GM21786 (cell line): ENCODE measurements at regions not wholly inside any gene's neighbourhood (a gene's known extent, or its start where the extent isn't known, plus 50 kb on each side); places are given as distances from the start of the nearest gene placed in this dataset.
"Not testable (repeated sequence)": the region's sequence is repeated elsewhere in the genome, so short reads cannot be mapped to it uniquely, and the experiment has no call there.

Source experiments
- ATAC-seq: cut with Tn5 transposase; IDR thresholded peaks from one replicate; pipeline ENCODE4 v1.9.1; 2021; ENCODE audit not compliant: unreplicated experiment

DNA sequence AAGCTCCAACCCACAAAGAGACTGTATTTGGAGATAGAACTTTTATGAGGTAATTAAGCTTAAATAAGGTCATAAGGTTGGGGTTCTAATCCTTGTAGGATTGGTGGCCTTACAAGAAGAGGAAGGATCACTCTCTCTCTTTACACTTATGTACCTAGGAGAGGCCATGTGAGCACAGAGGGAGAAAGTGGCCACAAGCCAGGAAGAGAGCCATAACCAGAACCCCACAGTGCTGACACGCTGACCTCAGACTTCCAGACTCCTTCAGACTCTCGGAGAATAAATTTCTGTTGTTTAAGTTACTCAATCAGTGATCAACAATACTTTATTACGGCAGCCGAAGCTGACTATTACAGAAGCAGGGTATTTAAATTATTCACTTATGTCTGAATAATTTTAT lies 430.5 kb upstream of the EPHA7 start:
- no peak for ATAC-seq

DNA sequence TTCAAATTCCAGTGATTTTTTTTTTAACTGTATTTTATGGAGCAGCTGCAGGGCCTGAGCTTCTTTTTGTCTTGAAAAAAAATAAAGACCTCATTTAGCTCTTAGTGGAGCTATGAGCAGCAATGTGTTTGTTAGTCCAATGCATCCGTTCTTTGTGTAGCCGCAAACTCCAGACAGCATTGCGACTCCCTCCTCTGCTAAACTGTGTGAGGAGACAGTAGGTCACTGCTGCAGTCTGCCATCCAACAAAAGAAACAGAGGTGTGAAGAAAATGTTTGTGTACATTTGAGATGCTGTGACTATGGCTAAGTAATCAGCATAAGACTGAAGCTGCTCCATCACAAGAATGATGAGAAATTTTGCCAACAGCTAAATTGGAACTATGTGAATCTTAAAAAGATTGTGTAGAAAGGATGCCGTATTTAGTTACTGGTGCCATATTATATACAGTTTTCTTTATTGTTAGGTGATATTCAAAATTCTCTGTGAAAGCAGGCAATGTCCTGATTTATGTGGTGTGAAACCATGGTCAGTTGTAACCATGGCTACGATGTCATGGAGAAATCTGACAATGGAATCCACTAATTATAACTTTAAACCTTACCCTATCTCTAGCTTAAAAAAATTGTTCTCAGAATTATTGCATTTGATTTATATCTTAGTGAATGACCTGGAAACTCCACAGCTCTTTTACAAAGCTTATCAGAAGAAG lies 428.8 kb upstream of the EPHA7 start:
- no peak for ATAC-seq

DNA sequence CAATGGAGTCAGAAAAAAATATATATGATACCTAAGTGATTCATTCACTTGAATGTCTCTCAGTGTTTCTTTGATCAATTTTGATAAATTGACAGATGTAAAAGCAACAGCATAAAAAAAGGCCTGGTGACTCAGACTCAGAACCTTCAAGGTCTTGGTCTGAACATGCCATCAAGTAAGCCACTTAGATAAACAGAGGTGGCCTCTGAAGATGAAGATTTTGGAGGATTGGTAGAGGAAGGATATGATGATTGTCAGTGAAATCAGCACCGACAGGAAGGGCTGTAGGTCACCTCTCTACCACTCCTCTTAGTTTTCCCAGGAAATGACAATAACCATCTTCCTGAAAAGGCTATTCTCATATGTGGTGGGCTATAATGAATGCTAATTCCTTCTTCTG lies 422.8 kb upstream of the EPHA7 start:
- no peak for ATAC-seq

DNA sequence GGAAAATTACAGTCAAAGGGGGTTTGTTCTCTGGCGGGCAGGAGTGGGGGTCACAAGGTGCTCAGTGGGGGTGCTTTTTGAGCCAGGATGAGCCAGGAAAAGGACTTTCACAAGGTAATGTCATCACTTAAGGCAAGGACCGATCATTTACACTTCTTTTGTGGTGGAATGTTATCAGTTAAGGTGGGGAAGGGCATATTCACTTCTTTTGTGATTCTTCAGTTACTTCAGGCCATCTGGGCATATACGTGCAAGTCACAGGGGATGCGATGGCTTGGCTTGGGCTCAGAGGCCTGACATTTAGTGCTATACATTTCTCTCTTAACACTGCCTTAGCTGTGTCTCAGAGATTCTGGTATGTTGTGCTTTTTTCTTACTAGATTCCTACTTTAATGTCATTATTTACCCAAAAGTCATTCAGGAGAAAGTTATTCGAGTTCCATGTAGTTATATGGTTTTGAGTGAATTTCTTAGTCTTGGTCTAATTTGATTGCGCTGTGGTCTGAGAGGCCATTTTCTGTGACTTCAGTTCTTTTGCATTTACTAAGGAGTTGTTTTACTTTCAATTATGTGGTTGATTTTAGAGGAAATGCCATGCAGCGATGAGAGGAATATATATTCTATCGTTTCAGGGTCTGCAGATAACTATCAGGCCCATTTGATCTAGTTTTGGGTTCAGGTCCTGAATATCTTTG lies 416.2 kb upstream of the EPHA7 start:
- ATAC-seq = not testable (repeated sequence)

DNA sequence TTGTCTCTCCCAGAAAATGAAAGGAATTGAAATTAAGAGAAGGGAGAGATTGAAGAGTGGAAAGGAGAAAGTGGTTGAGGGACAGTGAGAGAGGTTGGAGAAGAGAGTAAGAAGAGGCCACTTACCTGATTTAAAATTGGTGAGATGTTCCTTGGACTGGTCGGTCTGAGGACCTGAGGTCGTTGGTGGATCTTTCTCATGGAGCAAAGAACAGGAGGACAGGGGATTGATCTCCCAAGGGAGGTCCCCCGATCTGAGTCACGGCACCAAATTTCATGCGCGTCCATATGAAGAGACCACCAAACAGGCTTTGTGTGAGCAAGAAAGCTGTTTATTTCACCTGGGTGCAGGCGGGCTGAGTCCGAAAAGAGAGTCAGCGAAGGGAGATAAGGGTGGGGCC lies 415.7 kb upstream of the EPHA7 start:
- ATAC-seq = not testable (repeated sequence)

DNA sequence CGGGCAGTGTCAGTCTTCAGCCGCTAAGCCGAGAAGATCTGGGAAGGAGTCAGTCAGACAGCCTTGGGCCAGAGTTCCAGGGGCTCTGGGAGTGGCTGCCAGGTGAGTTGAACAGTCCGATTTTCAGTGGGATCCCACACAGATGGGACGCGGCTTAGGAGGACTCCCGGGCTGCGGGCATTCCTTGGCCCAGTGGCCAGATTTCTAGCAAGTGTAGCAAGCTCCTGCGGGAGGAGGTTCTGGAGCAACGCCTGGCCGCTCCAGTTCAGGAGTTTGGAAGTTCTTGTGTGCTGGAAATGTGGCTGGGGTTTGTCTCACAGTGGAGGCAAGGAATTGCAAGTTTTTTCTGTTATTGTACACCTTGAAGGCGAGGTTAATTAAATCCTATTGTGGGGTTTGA lies 414.0 kb upstream of the EPHA7 start:
- not testable (repeated sequence) for ATAC-seq

DNA sequence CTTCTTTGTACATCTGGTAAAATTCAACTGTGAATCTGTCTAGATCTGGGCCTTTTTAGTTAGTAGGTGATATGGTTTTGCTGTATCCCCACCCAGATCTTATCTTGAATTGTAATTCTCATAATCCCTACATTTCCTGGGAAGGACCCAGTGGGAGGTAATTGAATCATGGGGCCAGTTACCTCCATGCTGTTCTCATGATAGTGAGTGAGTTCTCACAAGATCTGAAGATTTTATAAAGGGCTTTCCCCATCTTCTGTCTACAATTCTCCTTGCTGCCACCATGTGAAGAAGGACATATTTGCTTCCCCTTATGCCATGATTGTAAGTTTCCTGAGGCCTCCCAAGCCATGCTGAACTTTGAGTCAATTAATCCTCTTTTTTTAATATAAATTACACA lies 410.4 kb upstream of the EPHA7 start:
- not testable (repeated sequence) for ATAC-seq

DNA sequence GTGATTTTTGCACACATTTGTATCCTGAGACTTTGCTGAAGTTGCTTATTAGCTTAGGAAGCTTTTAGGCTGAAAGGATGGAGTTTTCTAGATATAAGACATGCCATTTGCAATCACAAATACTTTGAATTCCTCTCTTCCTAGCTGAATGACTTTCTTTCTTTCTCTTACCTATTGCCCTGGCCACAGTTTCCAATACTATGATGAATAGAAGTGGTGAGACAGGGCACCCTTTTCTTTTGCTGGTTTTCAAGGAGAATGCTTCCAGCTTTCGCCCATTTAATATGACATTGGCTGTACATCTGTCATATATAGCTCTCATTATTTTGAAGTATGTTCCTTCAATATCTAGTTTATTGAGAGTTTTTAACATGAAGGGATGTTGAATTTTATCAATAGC lies 409.6 kb upstream of the EPHA7 start:
- no peak for ATAC-seq

DNA sequence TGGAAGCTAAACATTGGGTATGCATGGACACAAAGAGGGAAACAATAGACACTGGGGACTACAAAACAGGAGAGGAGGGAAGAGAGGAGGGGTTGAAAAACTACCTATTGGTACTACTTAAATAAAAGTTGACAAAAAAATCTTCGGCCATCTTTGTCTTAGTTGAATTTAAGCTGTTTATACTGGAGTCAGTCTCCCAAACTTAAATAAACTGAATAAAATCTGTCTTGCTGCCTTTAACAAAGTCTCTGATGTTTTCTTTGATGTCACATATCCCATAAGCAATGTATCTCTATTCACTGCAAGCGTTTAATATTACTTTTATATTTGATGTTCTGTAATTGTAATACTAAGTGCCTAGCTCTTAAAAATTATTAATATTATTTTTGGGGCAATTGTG lies 409.2 kb upstream of the EPHA7 start:
- no peak for ATAC-seq

DNA sequence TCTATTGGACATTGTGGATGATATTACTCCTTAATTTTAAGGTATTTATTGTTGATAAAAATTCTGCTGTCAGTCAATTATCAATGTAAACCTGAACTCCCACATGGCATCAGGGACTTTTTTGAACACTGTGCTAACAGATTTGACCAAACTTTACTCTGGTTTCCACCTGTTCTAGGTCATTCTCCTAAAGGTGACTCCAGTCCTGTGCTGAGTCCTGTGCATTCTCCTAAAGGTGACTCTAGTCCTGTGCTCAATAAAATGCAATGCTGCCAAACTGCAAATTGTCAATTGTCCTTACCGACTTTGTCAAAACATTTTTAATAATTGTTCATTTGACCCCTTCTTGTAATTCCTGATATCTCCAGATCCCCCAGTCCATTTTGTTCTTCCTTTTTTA lies 408.4 kb upstream of the EPHA7 start:
- ATAC-seq = no peak

DNA sequence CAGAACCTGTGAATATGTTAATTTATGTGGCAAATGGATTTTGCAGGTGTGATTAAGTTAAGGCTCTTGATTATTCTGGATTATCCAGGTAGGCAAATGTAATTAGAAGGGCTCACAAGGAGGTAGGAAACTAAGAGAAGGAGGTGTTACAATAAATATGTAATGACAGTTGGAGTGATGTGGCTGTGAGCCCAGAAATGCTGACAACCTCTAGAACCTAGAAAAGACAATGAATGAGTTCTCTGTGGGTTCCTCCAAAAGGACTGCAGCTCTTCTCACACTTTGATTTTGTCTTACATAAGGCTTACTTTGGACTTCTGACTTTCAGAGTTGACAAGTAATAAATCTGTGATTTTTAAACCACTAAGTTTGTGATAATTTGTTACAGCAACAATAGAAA lies 406.6 kb upstream of the EPHA7 start:
- ATAC-seq = no peak

DNA sequence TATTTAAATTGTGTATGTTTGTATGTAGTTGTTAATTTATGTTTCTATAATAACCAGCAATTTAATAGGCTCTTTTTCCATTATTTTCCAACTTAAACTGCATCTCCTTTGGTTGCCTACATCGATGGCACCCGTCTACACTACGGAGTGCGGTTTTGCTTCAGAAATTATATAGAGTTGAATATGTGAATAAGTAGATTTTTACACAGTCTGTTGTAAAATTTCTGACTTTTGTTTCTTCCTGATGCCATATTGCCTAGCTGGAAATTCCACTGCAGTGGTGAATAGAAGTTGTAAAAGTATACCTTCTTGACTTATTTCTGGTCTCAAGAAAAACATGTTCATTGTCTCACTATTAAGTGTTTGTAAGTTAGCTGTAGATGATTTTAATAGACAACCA lies 404.1 kb upstream of the EPHA7 start:
- ATAC-seq = no peak

DNA sequence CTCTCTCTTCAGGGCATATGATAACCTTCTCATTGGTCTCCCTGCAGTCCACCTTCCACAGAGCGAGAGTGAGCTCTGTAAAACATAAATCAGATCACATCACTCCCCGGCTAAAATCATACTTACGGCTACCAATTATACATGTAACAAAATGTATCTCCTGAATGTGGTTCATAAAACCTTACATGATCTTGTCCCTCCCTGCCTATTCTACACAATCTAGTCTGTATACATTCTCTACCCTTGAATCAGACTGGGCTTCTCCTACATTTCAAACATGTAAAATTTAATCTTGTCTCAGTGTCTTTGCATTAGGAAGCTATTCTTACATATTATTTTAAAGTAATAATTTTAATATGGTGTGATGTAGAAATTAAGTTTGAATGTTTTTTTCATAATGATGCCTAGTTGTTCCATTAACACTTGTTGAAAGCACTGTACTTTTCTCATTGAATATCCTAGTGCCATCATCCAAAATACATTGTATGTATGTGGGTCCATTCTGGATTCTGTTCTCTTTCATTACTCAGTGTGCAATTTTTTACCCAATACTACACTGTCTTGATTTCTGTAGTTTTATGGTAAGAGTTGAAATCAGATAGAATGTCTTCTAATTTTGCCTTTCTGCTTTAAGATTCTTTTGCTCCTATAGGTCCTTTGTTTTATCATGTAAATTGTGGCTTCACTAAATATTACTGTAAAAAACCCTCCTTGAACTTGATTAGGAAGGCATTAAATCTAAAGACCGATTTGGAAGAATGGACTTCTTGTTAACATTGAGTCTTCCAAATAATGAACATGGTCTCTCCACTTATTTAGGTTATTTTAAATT lies 403.3 kb upstream of the EPHA7 start:
- ATAC-seq = no peak

DNA sequence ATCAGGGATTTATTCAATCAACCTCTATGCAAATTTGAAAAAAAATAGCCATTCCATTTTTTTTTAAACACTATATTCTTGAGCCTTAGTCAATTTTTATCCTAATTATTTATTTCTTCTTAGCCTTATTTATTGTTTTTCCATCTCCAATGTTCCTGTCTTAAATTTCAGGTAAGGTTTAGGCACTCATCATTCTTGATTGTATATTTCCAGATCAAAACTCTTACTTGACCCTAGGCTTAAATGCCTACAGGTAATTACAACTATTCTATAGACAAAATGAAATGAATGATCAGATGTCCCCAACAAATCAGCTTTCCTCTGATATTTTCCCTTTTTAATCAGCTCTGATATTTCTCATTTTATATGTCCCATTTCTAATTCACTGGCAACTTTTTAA lies 402.6 kb upstream of the EPHA7 start:
- no peak for ATAC-seq

DNA sequence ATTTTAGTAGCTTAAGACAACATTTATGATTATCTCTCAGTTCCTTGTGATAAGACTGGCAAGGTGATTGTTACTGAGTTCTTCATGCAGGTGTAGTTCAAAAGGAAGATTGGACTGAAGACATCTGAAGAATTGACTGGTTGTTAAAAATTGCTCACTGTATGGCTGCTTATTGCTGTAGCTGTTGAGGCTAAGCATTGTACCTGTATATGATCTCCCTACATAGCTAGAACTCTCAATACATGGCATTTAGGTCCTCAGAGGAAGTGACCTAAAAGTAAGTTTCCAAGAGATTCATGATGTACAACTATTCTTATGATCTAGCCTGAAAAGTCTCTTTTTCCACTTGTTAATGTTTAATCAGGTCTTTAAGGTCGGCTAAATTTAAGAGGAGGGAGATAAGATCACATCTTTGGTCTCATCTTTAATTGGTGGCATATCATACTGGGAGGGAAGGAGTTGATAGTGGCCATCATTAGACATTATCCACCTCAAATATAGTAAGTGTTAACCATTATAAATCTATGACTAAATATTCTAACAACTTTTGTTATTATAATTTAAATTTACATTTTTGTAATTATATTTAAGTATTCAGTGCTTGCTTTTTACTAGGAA lies 401.2 kb upstream of the EPHA7 start:
- ATAC-seq = no peak

DNA sequence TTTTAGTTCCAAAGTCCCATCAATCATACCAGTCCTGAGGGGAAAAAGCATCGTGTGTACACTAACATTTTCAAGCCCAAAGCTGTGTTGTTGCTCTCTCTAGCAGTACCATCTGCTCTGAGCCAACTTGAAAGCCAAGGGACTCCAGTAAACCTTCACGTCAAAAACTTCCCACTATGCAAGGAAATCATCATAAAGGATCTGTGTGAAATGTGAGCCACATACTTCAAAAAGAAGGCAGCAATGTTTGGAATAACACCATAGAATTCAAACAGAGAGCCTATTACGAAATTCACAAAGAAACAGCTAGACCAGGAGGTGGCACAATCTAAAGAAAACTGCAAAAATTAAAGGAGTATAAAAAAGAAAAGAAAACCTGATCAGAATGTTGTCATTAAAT lies 399.8 kb upstream of the EPHA7 start:
- no peak for ATAC-seq

DNA sequence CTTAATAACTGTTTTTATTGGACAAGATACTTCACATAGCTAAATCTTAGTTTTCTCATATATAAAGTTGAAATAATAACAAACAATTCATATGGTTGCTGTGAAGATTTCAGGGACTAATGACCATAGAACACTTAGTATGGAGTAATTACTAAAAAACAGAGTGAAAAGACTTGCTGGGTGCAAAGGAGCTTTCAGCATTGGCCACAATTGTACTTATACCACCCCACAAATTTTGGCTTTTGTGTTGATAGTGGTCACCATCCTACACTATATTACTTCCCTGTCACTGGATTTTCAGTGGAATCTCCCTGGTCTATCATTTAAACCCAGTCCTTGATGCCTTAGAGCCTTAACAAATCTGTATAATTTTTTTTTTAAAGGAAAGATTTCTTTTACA lies 398.6 kb upstream of the EPHA7 start:
- no peak for ATAC-seq

DNA sequence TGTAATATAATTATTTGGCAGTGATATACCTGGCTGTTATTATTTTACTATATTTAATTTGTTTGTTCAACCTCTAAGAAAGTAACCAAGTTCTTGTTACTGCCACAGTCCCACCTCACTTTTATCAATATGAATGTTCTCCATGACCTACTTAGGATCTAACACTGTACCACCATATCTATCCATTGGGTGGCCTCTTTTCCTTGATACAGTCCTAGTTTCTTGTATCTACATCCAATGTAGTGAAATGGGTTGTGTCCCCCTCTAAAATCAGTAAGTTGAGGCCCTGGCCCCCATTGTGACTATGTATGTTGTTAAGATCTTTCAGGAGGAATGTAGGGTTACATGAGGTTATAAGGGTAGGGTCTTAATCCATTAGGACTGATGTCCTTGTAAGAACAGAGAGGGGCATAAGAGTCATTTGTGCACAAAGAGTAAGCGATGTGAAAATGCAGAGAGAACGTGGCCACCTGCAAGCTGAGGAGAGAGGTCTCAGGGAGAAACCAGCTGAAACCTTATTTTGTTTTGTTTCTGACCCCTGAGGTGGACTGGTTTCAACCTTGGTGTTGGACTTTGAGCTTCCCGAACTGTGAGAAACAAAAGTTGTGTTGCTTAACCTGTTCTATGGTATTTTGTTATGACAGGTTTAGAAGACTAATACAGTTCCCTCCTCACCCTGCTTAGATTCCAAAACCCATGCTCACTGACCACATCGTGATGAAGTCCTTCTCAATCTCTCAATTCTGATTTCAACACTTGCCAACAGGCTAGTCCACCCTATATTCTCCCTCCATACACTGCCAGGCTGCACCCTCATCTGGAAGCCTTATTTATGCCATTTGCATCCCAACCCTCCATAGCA lies 387.3 kb upstream of the EPHA7 start:
- no peak for ATAC-seq

DNA sequence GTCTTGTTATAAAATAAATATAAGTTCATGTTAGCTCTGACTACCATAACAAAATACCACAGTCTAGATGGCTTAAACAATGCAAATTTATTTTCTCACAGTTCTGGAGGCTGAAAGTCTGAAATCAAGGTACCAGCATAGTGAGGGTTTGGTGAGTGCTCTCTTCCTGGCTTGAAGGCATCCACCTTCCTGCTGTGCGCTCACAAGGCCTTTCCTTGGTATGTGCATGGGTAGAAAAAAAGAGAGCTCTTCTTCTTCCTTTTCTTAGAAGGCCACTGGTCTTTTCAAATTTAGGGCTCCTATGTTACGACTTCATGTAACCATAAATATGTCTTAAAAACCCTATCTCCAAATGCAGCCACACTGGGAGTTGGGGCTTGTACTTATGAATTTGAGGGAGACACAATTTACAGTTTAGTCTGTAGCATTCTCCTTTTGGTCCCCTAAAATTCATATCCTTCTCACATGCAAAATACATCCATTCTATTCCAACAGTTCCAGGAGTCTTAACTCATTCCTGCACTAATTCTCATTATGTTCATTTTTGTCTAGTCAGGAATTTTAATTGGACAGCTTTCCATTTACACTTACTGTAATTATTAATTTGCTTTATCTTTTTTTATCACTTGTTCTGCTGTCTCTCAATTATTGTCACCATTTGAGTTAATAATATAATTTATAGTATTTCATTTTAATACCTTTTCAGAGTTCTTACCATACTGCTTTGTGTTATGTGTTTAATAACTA lies 381.9 kb upstream of the EPHA7 start:
- no peak for ATAC-seq

DNA sequence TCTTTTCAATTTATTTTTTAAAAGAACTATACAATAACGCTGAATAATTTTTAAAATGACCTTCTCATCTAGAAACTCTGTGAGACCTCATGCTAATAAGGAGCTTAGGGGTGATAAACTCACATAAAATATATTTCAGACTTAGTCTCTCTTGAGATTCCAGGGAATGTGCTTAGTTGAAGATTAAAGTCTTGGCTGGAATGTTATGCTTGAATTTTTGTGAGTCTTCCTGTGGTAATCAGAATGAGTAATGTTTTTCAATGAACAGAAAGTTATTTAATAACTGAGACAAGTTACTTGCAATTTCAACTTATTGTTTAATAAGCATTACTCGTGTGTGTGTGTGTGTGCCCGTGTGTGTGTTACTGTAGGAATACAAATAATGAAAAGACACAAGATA lies 379.9 kb upstream of the EPHA7 start:
- ATAC-seq = no peak
